ENCODE measurements at regions not wholly inside any gene's neighbourhood (a gene's known extent, or its start where the extent isn't known, plus 50 kb on each side); places are given as distances from the start of the nearest gene placed in this dataset.

- H3K4ac ChIP-seq (ENCODE audit: low read depth, low read length), result no peak overlapping the region
- no peak overlapping the region for H4K5ac ChIP-seq (ENCODE audit: insufficient read length, low read depth, low read length)
- no peak overlapping the region for H3K14ac ChIP-seq (ENCODE audit: insufficient read depth, low read length)
- H2BK20ac ChIP-seq (ENCODE audit: low read depth, low read length, poor library complexity, severe bottlenecking), result no peak overlapping the region
- no peaks in the 10 kb centered on the region for H3K9me3 ChIP-seq (ENCODE audit: control insufficient read depth, low read depth, low read length)
- H3K23me2 ChIP-seq (ENCODE audit: insufficient read length, low read depth, low read length, poor library complexity, severe bottlenecking), result no peaks in the 10 kb centered on the region
- H2BK12ac ChIP-seq (ENCODE audit: insufficient read length, low read depth, low read length), result no peak overlapping the region
- no peak overlapping the region for H3K4me3 Mint-ChIP-seq
- no peaks in the 10 kb centered on the region for H3K27me3 ChIP-seq (ENCODE audit: insufficient read depth, low read length)
- H2AK5ac ChIP-seq (ENCODE audit: insufficient read length, low read length), result no peak overlapping the region
- no peak overlapping the region for H3K27ac Mint-ChIP-seq
- no peaks in the 10 kb centered on the region for H3K79me2 ChIP-seq (ENCODE audit: insufficient read depth, low read length)
- no peak overlapping the region for H3K9ac ChIP-seq (ENCODE audit: extremely low read depth, insufficient read length, low read length)
- no peaks in the 10 kb centered on the region for H4K20me1 ChIP-seq (ENCODE audit: control insufficient read depth, insufficient read depth, insufficient read length)
- peaks cover 22 to 25% of the 10 kb centered on the region in 2 experiments for H3K4me1 Mint-ChIP-seq
- H4K91ac ChIP-seq (ENCODE audit: insufficient read length, low read depth, low read length), result no peak overlapping the region
- H2BK15ac ChIP-seq (ENCODE audit: low read depth, low read length), result no peak overlapping the region
- H3K4me2 ChIP-seq (ENCODE audit: insufficient read depth, insufficient read length, low read length), result no peak overlapping the region
- DNase-seq, result no peak
- TF ChIP-seq CTCF (conservative IDR thresholded peaks at IDR 0.05), result no peak
- H3K4me1 ChIP-seq (ENCODE audit: insufficient read depth, low read length), result no peaks in the 10 kb centered on the region
- H2AFZ ChIP-seq (ENCODE audit: low read length), result no peak overlapping the region
- H2BK120ac ChIP-seq (ENCODE audit: low read depth, low read length, poor library complexity, severe bottlenecking), result no peak overlapping the region
- WGBS (ENCODE audit: extremely low coverage, insufficient read length, low lambda C conversion rate), result no CpG with 5 or more reads among the region's 9 CpGs
- no peak overlapping the region for H3T11ph ChIP-seq (ENCODE audit: low read length)
- H3K56ac ChIP-seq (ENCODE audit: insufficient read length, low read depth, low read length), result no peak overlapping the region
- H3K23ac ChIP-seq (ENCODE audit: insufficient read length, low read depth, low read length), result no peak overlapping the region
- H3K36me3 Mint-ChIP-seq (ENCODE audit: insufficient read depth in 1 of 3, low read depth in 3 of 3), result no peaks in the 10 kb centered on the region; a peak in 1 of 7 replicates
- H2BK5ac ChIP-seq (ENCODE audit: insufficient read length, low read length), result no peak overlapping the region
- no peak overlapping the region for H3K27ac ChIP-seq (ENCODE audit: insufficient read length, low read depth, low read length)
- H3K9me3 Mint-ChIP-seq, result no peaks in the 10 kb centered on the region
- no peaks in the 10 kb centered on the region for H3K79me1 ChIP-seq (ENCODE audit: insufficient read depth, low read depth, low read length, poor library complexity, severe bottlenecking)
- H3K27me3 Mint-ChIP-seq (ENCODE audit: low read depth), result no peaks in the 10 kb centered on the region; the same call in 1 of the 2 replicates
- no peak overlapping the region for H4K8ac ChIP-seq (replicated peaks; ENCODE audit: insufficient read length, low read depth, low read length)
- H3K18ac ChIP-seq (ENCODE audit: insufficient read length, low read depth, low read length), result no peak overlapping the region
These were observed 405.8 kb downstream of the TMEM182 start for GRCh38 chr2:103167599-103167998.
